NCI-H2107 treated with DMSO at 0.1 percent for 48 hours (cell line): ENCODE measurements at regions not wholly inside any gene's neighbourhood (a gene's known extent, or its start where the extent isn't known, plus 50 kb on each side); places are given as distances from the start of the nearest gene placed in this dataset.
A peak's percentile ranks its signal among the peaks of the same experiment; 100 is the strongest.

ENCODE experiments used
- DNase-seq: peaks from one replicate; lab custom pipeline; 2025; ENCODE audit not compliant: unreplicated experiment; lab: John Stamatoyannopoulos, UW

DNA sequence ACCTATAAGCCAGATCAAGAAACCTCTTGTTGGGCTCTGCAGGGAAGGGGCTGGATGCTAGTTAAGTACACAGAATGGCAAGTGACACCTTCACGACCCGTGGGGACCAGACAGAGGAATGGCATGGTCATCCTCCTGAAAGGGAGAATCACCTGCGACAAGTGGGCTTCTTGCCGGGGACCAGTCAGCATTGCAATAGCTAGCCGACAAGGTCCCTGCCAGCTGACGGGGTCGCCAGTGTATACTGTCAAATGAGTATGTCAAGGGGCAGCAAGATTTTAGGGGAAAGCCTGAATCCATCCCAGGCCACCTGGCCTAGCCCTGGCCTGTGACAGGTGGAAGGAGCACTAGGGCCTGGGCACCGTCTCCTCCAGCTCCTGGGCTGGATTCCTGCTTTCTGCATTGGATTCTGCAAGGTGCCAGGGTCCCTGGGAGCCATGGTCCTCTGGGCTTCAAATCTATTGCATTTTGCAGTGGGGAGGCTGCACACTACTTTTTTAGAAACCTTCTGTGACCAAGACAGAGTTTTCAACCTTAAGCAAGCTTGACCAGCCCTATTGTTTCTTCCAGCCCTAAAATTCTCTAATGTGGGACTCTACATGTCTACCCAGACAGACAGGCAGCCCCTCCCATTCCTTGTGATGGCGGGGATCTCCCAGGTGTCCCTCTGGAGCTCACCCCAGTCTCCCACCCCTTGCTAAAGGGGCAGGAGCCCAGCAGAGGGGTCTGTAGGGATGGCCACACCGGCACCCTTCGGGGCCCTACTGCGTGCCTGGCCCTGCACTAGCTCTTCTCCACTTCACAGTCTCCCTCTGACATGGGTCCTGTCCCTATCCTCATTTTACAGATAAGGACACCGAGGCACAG, 178.5 kb downstream of the GLI2 start:
- DNase-seq, result no peak

DNA sequence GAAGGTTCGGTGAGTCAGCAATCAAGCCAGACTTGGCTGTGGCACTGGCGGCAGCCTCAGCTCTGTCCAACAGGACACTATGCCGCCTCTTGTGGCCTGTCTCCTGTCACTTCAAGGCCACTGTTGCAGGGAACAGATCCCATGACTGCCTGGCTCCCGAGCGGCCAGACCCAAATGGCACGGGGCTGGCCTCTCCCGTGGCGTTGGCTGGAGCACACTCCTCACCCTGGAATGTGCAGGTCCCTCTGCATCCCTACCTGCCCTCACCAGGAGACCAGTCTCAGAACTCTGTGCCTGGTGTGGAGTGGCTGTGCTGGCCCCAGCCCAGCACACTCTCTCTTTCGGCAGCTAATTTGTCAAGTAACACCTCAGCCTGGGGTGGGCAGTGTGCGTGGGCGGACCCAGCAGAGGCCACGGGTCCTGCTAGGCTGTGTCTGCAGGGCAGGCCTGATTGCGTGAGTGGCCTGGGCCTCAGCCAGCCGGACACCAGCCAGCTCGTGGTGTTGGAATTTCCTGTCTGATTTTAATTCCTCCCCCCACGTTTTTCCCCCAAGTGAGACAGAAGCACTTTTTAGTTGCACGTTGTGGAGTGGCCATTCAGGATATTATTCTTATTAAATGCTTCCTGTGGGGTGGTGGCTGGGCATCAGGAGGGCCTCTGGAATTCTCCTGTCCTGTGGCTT, 179.3 kb downstream of the GLI2 start:
- DNase-seq, result no peak

DNA sequence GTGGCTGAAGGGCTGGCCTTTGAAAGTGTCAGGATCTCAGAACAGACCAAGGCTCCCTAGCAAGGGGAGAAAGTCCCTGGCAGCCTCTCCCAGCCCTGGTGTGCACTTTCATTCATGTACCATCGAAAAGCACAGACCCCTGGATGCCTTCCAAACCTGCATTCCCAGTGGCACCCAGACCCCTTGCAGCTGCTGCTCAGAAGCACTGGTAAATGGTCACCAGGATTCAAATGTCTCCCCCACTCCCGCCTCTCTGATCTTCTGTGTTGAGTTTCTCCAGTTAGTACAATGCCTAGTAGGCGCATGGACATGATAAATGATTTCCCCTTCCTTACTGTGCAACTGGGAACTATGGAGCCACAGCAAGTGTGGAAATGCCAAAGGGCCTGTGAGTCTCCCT, 180.0 kb downstream of the GLI2 start:
- DNase-seq, result no peak

DNA sequence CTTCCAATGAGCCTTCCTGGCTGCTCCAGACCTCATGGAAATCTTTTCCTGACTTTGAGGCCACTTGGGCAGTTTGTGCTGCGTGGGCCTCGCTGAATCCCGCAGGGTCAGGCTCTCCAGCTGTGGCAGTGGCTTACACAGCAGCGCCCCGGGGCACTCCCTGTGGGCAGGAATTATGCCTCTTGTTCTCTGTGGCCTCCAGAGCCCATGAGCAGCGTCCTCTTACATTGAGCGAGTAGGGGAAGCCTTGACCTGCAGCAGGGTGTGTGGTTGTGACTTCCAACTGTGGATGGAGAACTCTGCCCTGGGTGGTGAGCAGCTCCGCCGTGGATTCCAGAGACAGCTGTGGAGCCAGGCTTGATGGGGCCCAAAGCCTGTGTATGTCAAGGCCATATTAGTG, 180.8 kb downstream of the GLI2 start:
- no peak for DNase-seq

DNA sequence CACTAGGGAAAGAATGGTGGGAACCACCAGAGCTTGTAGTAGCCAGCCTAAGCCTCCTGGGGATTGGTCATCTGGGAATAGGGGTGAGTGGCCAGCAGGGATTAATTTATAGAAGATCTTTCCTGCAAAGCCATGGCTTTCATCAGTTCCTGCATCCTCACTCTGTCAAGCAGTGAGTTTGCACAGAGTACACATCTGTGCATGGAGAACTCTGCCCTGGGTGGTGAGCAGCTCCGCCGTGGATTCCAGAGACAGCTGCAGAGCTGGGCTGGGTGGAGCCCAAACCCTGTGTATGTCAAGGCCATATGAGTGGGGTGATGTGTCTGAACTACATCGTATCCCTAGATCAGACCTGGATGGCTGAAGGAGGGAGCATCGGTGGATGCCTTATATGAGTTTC, 182.2 kb downstream of the GLI2 start:
- no peak for DNase-seq

DNA sequence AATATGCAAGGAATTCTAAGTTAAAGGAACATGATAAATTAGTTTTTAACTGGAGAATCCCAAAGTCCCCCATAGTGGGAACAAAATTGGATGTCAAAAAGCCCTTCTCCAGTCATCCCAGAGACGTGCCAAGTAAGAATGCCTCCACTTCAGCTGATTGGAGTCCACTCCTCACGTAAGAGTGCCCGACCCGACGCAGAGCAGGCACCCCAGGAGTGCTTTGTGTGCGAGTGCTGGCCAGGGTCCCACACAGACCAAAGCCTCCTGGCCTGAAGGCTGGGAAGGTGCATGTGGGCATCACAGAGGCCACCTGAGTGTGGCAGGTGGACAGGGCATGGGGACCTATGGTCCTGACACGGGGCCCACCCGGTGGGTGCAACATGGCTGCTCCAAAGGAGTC, 183.5 kb downstream of the GLI2 start:
- DNase-seq, result no peak

DNA sequence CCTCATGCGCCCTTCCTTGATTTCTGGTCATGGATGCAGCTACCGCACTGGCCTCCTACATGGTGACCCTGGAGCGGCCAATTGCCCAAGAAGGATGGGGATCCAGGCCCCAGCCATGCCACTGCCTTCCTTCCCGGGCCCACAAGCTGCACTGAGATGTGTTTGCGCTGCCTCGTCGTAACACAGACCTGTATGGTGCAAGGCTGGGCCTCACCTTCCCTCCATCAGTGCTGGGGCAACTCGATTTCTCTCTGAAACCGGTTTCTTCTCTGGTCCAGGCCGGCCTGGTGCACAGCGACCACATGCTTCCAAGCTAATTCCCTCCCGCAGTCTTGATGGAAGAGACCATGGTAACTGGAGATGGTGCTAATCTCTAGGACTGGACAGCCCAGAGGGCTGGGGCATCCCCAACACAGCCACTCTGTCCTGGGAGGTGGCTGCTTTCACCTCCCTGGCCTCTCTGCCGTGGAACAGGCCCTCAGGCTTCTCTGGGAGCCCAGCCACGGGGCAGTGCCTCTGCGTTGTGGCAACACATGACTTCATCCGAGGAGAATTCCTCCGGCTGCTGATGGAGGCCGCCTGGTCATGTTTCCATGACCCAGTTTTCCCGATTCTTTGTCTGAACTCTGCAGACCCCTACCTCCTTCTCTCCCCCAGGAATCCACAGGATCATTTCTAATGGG, 184.2 kb downstream of the GLI2 start:
- DNase-seq, result no peak

DNA sequence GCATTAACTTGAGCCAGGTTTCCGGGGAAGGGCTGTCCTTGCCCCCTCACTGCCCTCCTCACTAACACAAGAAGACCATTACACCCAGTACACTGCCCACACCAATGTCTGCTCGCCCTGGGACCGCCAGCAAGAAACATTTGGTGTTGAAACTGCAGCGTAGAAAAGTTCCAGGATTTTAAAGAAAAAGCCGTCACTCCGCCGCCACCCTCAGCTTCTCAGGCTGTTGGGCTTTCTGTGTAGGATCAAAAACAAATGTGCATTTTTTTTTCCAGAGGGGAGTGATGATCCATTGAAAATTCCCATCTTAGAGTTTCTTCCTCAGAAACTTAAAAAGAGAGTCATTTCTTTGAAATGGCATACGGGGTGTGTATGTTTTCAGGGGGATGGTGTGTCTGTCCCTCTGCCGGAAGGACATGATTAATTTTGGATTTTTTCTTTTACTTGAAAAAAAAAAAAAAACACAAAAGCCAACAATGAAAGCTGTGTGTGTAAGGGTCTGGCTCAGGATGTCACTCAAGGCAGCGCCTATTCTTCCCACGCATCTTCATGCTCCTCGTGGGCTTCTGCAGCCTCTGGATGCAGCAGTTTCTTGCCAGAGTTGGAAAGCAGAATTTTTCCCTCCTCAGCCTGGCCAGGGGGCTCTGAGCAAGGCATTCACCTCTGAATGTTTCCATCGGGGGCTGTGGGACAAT, 184.9 kb downstream of the GLI2 start:
- no peak for DNase-seq

DNA sequence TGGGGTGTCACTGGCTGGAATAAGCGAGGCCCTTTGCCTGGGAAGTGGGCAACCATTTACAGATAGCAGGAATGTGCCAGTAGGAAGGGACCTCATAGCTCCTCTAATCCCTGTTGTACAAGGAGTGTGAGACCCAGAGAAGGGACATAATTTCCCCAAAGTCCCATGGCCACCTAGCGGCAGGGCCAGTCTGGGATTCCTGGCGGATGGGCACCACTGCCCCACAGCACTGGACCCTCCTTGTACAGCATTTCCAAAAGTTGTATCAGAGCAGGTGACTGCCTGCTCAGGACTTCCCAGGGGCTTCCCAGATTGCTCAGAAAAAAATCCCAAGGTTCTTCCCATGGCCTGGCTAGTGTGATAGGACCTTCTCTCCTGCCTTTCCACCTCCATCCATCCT, 185.8 kb downstream of the GLI2 start:
- DNase-seq, result no peak

DNA sequence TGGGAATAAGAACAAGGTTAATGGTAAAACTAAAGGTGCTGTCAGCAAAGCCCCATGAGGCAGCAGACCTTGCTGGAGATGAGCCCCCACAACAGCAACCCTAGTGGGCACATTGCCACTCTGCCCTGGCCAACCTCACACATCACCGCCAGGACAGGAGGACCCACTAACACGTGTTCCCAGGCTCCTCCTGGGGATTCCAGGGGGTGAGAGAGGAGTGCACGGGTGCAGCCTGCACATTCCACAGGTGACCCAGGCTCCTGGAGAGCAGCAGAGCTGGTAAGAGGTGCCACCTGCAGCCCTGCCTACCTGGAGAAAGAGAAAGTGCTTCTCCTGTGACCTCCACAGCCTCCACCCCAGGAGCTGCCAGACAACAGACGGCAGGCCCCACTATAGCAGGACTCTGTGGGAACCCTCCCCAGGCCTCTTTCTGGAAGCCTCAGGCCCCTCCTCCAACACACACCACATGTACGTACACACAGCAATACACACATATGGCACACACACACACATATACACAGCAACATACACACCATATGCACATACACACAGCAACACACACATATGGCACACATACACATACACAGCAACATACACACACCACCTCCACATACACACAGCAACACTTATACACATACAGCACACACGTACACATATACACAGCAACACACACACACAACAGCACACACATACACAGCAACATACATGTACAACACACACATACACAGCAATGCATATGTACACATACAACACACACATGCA, 187.1 kb downstream of the GLI2 start:
- no peak for DNase-seq

DNA sequence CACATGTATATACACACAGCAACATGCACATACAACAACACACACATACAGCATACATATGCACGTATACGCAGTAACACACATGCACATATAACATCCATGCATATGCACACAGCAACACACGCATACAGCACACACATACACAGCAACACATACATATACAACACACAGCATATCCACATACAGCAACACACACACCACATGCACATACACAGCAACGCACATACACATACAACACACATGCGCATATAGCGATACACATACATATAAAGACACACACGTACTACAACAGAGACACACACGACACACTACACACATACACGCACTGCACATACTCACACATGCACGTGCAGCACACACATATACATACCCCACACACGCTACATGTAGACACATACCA, 187.8 kb downstream of the GLI2 start:
- no peak for DNase-seq

DNA sequence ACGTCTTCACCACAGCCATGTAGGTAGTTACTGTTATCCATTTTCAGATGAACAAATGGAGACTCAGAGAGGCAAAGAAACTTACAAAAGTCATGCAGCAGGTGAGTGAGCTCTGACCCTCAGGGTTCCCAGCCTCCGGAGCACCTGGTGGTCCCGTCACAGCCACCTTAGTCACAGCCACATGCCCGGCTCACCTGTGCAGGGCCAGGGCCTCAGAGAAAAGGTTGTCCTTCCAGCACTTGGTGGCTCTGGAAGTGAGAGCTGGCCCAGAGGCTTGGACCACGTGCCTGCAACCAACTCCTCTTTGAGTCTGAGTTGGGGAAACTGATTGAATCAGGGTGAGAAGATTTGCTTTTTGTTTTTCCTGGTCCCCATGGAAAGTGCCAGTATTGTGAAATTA, 189.3 kb downstream of the GLI2 start:
- DNase-seq, result no peak

DNA sequence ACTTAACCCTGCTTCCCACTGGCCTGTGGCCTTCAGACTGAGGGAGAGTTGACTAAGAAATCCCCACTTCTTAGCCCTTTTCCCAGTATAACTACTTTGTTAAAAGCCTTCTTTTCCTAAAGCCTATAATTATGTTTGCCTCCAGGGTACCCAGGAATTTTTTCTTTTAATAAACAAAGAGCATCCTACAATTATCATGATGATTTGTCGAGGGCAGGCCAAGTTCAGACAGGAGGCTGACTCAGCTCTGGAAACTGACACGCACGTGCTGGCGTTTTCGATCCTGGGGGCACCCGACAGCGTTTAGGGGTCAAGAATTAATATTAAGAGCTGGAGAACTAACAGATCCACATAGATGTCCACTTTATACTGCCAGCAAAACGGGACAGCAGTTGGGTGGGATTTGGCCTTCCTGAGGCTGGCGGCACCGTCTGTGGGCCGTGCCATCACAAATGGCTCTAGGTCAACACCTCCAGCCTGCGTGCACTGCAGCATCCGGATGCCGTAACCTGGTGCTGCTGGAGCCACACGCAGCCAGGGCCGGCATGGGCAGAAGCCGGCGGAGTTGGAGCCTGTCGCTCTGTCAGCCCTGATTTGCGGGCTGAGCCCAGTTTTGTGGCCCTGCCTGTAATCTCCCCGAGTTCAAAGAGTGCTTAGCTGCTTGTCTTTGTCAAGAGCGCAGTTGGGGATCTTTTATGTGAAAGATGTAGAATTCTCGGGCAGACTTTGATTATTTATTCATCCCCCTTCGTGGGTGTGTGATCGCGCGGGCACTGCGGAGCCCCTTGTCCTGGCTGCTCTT, 191.0 kb downstream of the GLI2 start:
- DNase-seq, result no peak

DNA sequence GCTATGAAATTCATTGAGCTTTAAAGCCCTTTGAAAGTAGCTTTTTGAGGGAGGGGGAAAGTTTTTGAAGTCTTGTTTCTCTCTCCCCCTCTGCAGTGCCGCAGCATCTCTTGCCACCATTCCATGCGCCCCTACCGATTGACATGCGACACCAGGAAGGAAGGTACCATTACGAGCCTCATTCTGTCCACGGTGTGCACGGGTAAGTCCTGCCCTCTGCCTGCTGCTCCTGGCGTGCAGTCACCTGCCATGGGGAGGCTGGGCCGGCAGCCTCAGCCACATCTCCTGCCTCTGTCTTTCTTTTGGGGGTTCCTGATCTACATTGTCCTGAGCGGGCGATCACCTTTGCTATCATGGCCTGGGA, 191.6 kb downstream of the GLI2 start:
- DNase-seq, result peak; percentile 50

DNA sequence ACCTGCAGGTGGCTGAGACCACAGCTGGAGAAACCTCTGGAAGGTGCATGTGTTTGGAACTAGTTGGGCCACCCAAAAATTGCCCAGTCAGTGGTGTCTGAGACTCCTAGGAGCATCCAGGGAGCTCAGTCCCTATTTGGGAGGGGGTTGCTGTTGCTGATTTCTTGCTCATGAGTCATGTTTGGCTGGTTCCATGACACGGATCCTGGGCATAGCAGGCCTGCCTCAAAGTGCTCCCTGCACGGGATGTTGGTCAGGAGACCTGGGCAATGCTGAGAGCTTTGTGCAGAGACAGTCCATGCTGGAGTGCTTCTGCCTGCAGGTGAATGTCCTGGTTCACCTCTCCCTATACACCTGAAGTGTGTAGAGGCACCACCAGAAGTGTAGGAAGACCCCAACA, 194.2 kb downstream of the GLI2 start:
- DNase-seq, result no peak

DNA sequence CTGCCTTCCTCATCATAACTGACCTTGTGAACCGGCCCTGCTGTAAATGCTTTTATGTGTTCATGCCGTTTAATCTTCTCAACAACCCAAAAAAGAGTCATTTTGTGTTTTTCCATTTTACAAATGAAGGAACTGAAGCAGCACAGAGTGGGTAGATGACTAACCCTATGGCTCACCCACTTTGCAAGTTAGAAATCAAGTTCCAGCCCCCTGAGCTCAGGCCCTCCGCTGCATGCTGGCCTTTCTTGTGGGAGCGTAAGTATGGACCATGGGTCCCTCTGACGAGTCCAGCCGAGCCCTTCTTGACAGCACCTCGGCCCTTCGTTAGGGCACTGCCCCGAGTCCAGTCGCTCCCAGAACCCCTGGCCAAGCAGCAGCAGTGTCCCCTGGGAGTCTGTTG, 194.6 kb downstream of the GLI2 start:
- DNase-seq, result no peak

DNA sequence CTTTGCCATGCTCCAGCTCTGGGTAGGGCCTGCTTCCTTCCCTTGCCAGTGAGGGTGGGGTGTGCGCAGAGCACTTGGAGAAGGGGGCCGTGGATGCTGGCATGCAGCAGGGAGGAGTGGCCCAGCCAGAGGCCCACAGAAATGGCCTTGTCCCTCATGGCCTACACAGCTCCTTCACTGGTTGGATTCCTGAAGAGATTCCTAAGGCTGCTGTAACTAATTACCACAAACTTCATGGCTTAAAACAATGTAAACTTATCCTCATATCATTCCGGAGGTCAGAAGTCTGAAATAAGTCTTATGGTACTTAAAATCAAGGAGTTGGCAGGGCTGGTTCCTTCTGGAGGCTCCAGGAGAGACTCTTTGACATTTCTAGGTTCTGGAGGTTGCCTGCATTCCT, 195.2 kb downstream of the GLI2 start:
- no peak for DNase-seq

DNA sequence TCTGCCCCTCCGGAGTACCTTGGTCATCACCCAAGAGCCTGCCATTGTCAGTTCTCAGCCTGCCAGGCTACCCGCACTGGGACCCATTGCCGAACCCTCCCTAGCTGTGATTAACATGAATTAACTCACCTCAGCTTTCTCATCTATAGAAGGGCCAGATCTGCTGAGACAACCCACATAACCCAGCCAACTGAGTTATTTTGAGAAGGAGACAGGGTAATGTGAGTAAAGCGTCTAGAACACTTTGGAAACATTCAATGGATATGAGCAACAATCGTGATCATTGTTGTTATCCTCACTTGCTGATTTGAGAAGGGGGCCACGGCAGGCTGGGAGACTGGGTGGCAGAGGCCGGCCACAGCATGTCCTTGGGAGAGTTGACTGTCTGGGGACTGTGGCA, 196.8 kb downstream of the GLI2 start:
- no peak for DNase-seq

DNA sequence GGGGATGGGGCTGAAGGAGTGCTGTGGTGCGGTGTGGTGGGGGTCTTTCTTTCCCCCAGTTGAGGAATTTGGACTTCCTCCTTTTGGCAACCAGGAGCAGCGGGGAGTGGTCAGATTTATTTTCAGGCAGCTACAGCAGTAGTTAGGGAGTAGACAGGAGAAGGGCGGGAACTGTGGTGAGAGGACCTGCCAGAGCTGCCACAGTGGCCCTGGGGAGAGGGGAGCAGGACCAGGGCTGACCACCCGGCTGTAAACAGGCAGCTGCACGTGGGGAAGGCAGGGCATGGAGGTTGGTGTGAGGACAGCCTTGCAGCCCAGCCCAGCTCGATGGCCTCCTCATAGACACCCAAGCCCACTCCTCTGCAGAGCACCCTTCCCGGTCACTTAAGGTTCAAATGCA, 197.2 kb downstream of the GLI2 start:
- DNase-seq, result no peak
